IMR-90 (cell line): ENCODE measurements at regions not wholly inside any gene's neighbourhood (a gene's known extent, or its start where the extent isn't known, plus 50 kb on each side); places are given as distances from the start of the nearest gene placed in this dataset.

ENCODE experiments used
- ATAC-seq: fragments of 200-7000 bp; cut with Tn5 transposase; 2 replicates; pipeline ENCODE4 v1.9.1; 2020; ENCODE audit warnings: low read depth, mild to moderate bottlenecking, moderate library complexity
- BruUV-seq: library from RNA; stranded (reverse); fragments of 400-500 nt; replicated peaks from 2 replicates; lab custom pipeline; 2021; lab: Mats Ljungman, UMichigan
- CTCF ChIA-PET: fragments of 300-600 bp; formaldehyde crosslinking; extraction: SDS; loops from one replicate; lab custom pipeline; 2021; ENCODE audit warnings: antibody characterized with exemption; lab: Yijun Ruan, JAX
- POLR2A ChIA-PET: fragments of 300-600 bp; sonication (Branson Sonifier 250); formaldehyde crosslinking; loops from one replicate; lab custom pipeline; 2022; ENCODE audit warnings: antibody characterized with exemption; ENCODE audit not compliant: unreplicated experiment; lab: Charles Lee
- DNase-seq: peaks from one replicate; pipeline ENCODE4 v3.0.0; 2013
- H2AFZ ChIP-seq: replicated peaks from 2 replicates; pipeline ENCODE3; 2013; ENCODE audit warnings: low read length, mild to moderate bottlenecking; ENCODE audit not compliant: poor library complexity
- H2AK5ac ChIP-seq: 2 replicates; pipeline ENCODE4 v1.6.1; 2013; ENCODE audit warnings: low read depth, low read length, inconsistent platforms
- H2AK9ac ChIP-seq: replicated peaks from 2 replicates; pipeline ENCODE3; 2013; ENCODE audit warnings: mild to moderate bottlenecking, low read depth, low read length, moderate library complexity; ENCODE audit not compliant: poor library complexity
- H2BK120ac ChIP-seq: 2 replicates; pipeline ENCODE4 v1.6.1; 2013; ENCODE audit warnings: low read depth, low read length, inconsistent platforms
- H2BK15ac ChIP-seq: 3 replicates; pipeline ENCODE4 v1.6.1; 2013; ENCODE audit warnings: low read depth, low read length, inconsistent platforms
- H2BK20ac ChIP-seq: 2 replicates; pipeline ENCODE4 v1.6.1; 2013; ENCODE audit warnings: low read depth, mild to moderate bottlenecking, inconsistent platforms, low read length, moderate library complexity
- H2BK5ac ChIP-seq: 2 replicates; pipeline ENCODE4 v1.6.1; 2013; ENCODE audit warnings: mild to moderate bottlenecking, low read depth, low read length, inconsistent platforms; ENCODE audit not compliant: poor library complexity, severe bottlenecking
- H3K14ac ChIP-seq: replicated peaks from 2 replicates; pipeline ENCODE4 v1.6.1; 2013; ENCODE audit warnings: low read depth, low read length, inconsistent platforms
- H3K18ac ChIP-seq: 2 replicates; pipeline ENCODE4 v1.6.1; 2013; ENCODE audit warnings: low read depth, low read length, control low read depth
- H3K23ac ChIP-seq: 2 replicates; pipeline ENCODE4 v1.6.1; 2013; ENCODE audit warnings: low read depth, low read length, inconsistent platforms
- H3K27ac ChIP-seq: 2 replicates; pipeline ENCODE4 v1.5.1; 2013; ENCODE audit warnings: mild to moderate bottlenecking, control low read depth, low read length; ENCODE audit not compliant: insufficient read depth
- H3K27me3 ChIP-seq: 2 replicates; pipeline ENCODE4 v1.6.1; 2013; ENCODE audit warnings: low read length; ENCODE audit not compliant: control insufficient read depth, insufficient read depth
- H3K36me3 ChIP-seq: 2 replicates; pipeline ENCODE4 v1.6.1; 2013; ENCODE audit warnings: low read length, mixed read lengths; ENCODE audit not compliant: control insufficient read depth, insufficient read depth
- H3K4ac ChIP-seq: 2 replicates; pipeline ENCODE4 v1.6.1; 2013; ENCODE audit warnings: low read depth, low read length, inconsistent platforms
- H3K4me1 ChIP-seq: 2 replicates; pipeline ENCODE4 v1.6.1; 2013; ENCODE audit warnings: low read length, mixed read lengths; ENCODE audit not compliant: control insufficient read depth, insufficient read depth
- H3K4me2 ChIP-seq: 2 replicates; pipeline ENCODE4 v1.6.1; 2013; ENCODE audit warnings: low read depth, mild to moderate bottlenecking, control low read depth, low read length, moderate library complexity
- H3K4me3 ChIP-seq: 2 replicates; pipeline ENCODE4 v1.5.1; 2013; ENCODE audit warnings: low read depth, mild to moderate bottlenecking, control low read depth, low read length, moderate library complexity; ENCODE audit not compliant: insufficient read depth
- H3K56ac ChIP-seq: 2 replicates; pipeline ENCODE4 v1.6.1; 2013; ENCODE audit warnings: low read length, inconsistent platforms; ENCODE audit not compliant: insufficient read depth; ENCODE audit errors: extremely low read depth
- H3K79me1 ChIP-seq, 2 experiments: 2 replicates each; pipeline ENCODE4 v1.6.1; 2013; ENCODE audit warnings: low read length in 2 of 2, inconsistent platforms in 1 of 2, low read depth in 1 of 2
- H3K9ac ChIP-seq: 2 replicates; pipeline ENCODE4 v1.6.1; 2013; ENCODE audit warnings: low read depth, low read length, control low read depth
- H3K9me1 ChIP-seq: 2 replicates; pipeline ENCODE4 v1.6.1; 2013; ENCODE audit warnings: low read length, inconsistent platforms; ENCODE audit not compliant: insufficient read depth
- H3K9me3 ChIP-seq: 2 replicates; pipeline ENCODE4 v1.6.1; 2013; ENCODE audit warnings: low read length; ENCODE audit not compliant: control insufficient read depth, insufficient read depth
- H4K20me1 ChIP-seq: 2 replicates; pipeline ENCODE4 v1.6.1; 2013; ENCODE audit warnings: low read length, inconsistent platforms; ENCODE audit not compliant: insufficient read depth
- H4K5ac ChIP-seq: 2 replicates; pipeline ENCODE4 v1.6.1; 2013; ENCODE audit warnings: mild to moderate bottlenecking, low read depth, low read length, control low read depth
- H4K8ac ChIP-seq, 2 experiments: 2 replicates each; pipeline ENCODE4 v1.6.1; 2013; ENCODE audit warnings: low read depth in 2 of 2, low read length in 2 of 2, control low read depth in 1 of 2, inconsistent platforms in 1 of 2
- H4K91ac ChIP-seq: 2 replicates; pipeline ENCODE4 v1.6.1; 2013; ENCODE audit warnings: low read depth, low read length, inconsistent platforms; ENCODE audit not compliant: insufficient read depth
- MAFK ChIP-seq: IDR thresholded peaks from 2 replicates; pipeline ENCODE4 v1.6.1; 2012; ENCODE audit warnings: low read depth, low read length, improper control_type of control experiment
- MAZ ChIP-seq: IDR thresholded peaks from 2 replicates; pipeline ENCODE4 v1.6.1; 2012; ENCODE audit warnings: low read depth, mild to moderate bottlenecking, low read length, improper control_type of control experiment, moderate library complexity, borderline replicate concordance
- NFE2L2 ChIP-seq: fragments of 150-350 bp; IDR thresholded peaks from 2 replicates; pipeline ENCODE4 v1.6.1; 2016; ENCODE audit warnings: low read depth, mild to moderate bottlenecking, low read length
- POLR2A ChIP-seq: IDR thresholded peaks from 2 replicates; pipeline ENCODE4 v1.6.1; 2012; ENCODE audit warnings: mild to moderate bottlenecking, low read depth, low read length
- RCOR1 ChIP-seq: IDR thresholded peaks from 2 replicates; pipeline ENCODE4 v1.6.1; 2012; ENCODE audit warnings: mild to moderate bottlenecking, low read length, improper control_type of control experiment; ENCODE audit not compliant: insufficient replicate concordance
- USF2 ChIP-seq: fragments of 150-350 bp; IDR thresholded peaks from 2 replicates; pipeline ENCODE4 v1.6.1; 2017; ENCODE audit warnings: mild to moderate bottlenecking, antibody characterized with exemption, low read length, low read depth
- WGBS, 2 experiments: methylation state at CpG; one replicate each; pipeline versions ENCODE4 v1.1.5 to v1.1.7; 2013; ENCODE audit warnings: missing lambda C conversion rate in 2 of 2; ENCODE audit not compliant: insufficient read length in 1 of 2; ENCODE audit errors: extremely low coverage in 2 of 2; 5-methylcytosine and 5-hydroxymethylcytosine counted together
- dilution Hi-C: fragments of 300-500 bp; cut with HindIII; formaldehyde crosslinking; loops from one replicate; pipeline ENCODE4 v1.14.3; 2018; ENCODE audit warnings: low sequenced_read_pairs; ENCODE audit not compliant: unreplicated experiment
- in situ Hi-C: fragments of 300-500 bp; cut with MboI; formaldehyde crosslinking; loops from 3 replicates; pipeline ENCODE4 v1.14.3; 2019; ENCODE audit warnings: low sequenced_read_pairs, inconsistent platforms, mixed read lengths
- intact Hi-C: fragments of 100-400 bp; cut with micrococcal nuclease; formaldehyde crosslinking; loops from 2 replicates; pipeline ENCODE4 v1.10.0; 2022

GRCh38 chr1:182291584-182292192, 99.9 kb downstream of the GLUL start:
- no peak overlapping the region for H4K91ac ChIP-seq
- H4K20me1 ChIP-seq = no peaks in the 10 kb centered on the region
- H2AFZ ChIP-seq = no peak overlapping the region
- no peak for DNase-seq
- H3K4ac ChIP-seq = no peak overlapping the region
- no peak overlapping the region for H2AK9ac ChIP-seq
- no peak overlapping the region for H3K18ac ChIP-seq
- dilution Hi-C loops = no loop called here
- H3K27ac ChIP-seq = no peak overlapping the region
- no peak for ATAC-seq
- H3K27me3 ChIP-seq = no peaks in the 10 kb centered on the region; the same call in 1 of the 2 replicates
- H2BK5ac ChIP-seq = no peak overlapping the region
- 55% methylated on average over 2 of the region's 3 CpGs; no CpG with 5 or more reads in 1 of the 2 experiments for WGBS, 2 experiments
- H2BK20ac ChIP-seq = no peak overlapping the region
- TF ChIP-seq RCOR1 (no peak), NFE2L2 (no peak), MAZ (no peak), MAFK (no peak), USF2 (no peak), POLR2A (no peak)
- no peak overlapping the region for H2BK15ac ChIP-seq
- H3K23ac ChIP-seq = no peak overlapping the region
- H3K9me1 ChIP-seq = no peaks in the 10 kb centered on the region
- no peak overlapping the region for H3K14ac ChIP-seq
- H3K4me1 ChIP-seq = peaks cover 2% of the 10 kb centered on the region; the same call in 1 of the 2 replicates
- H3K56ac ChIP-seq = no peak overlapping the region
- no peaks in the 10 kb centered on the region for H3K9me3 ChIP-seq
- H3K9ac ChIP-seq = no peak overlapping the region
- no peak overlapping the region for H4K5ac ChIP-seq
- H2BK120ac ChIP-seq = no peak overlapping the region
- POLR2A ChIA-PET = no interaction called here
- no peaks in the 10 kb centered on the region for H3K79me1 ChIP-seq
- H4K8ac ChIP-seq = no peak overlapping the region
- intact Hi-C loops = no loop called here
- BruUV-seq = no TSS peak
- H3K36me3 ChIP-seq = no peaks in the 10 kb centered on the region
- H3K4me3 ChIP-seq = no peak overlapping the region
- no peak overlapping the region for H3K4me2 ChIP-seq
- in situ Hi-C loops = no loop called here
- CTCF ChIA-PET = no interaction called here
- H2AK5ac ChIP-seq = no peak overlapping the region
